Spleen (tissue), 11 donors: ENCODE measurements at regions not wholly inside any gene's neighbourhood (a gene's known extent, or its start where the extent isn't known, plus 50 kb on each side); places are given as distances from the start of the nearest gene placed in this dataset.

Experiments
- DNase-seq: peaks from one replicate; pipeline ENCODE4 v3.0.0-alpha.2; 2020
- H3K27ac ChIP-seq, 8 donors: fragments of 200-600 bp; sonication (generic) in 7 of 8; 1 replicate in 4 of 8; 2 replicates in 4 of 8; pipeline versions ENCODE4 v1.5.0 to v1.8.0; 2016 to 2021; ENCODE audit warnings: inconsistent platforms in 4 of 8, mild to moderate bottlenecking in 4 of 8, moderate library complexity in 1 of 8
- H3K27me3 ChIP-seq, 7 donors: fragments of 200-600 bp; sonication (generic) in 6 of 7; replicated peaks in 1 of 7; 1 replicate in 4 of 7; 2 replicates in 3 of 7; pipeline versions ENCODE4 v1.5.0 to v1.8.0; 2016 to 2021; ENCODE audit warnings: inconsistent platforms in 3 of 7, mild to moderate bottlenecking in 1 of 7
- H3K36me3 ChIP-seq, 6 donors: fragments of 200-600 bp; sonication (generic) in 5 of 6; 1 replicate in 4 of 6; 2 replicates in 2 of 6; pipeline versions ENCODE4 v1.5.0 to v1.8.0; 2016 to 2021; ENCODE audit warnings: inconsistent platforms in 2 of 6
- H3K4me1 ChIP-seq, 6 donors: fragments of 200-600 bp; sonication (generic) in 5 of 6; 1 replicate in 3 of 6; 2 replicates in 3 of 6; pipeline versions ENCODE4 v1.5.0 to v1.8.0; 2016 to 2021; ENCODE audit warnings: inconsistent platforms in 3 of 6
- H3K4me3 ChIP-seq, 8 donors: fragments of 200-600 bp; sonication (generic) in 7 of 8; 1 replicate in 4 of 8; 2 replicates in 4 of 8; pipeline versions ENCODE4 v1.5.0 to v1.8.0; 2016 to 2021; ENCODE audit warnings: inconsistent platforms in 4 of 8, mild to moderate bottlenecking in 4 of 8, moderate library complexity in 2 of 8
- H3K9me3 ChIP-seq, 8 donors: fragments of 200-600 bp; sonication (generic) in 7 of 8; 1 replicate in 4 of 8; 2 replicates in 4 of 8; pipeline versions ENCODE4 v1.5.0 to v1.8.0; 2016 to 2021; ENCODE audit warnings: inconsistent platforms in 4 of 8
- CTCF ChIP-seq, 11 experiments: fragments of 200-600 bp in 7 of 11; fragments of 450-650 bp in 4 of 11; sonication (generic) in 4 of 11; IDR thresholded peaks in 8 of 11; conservative IDR thresholded peaks in 3 of 11; 1 replicate in 7 of 11; 2 replicates in 4 of 11; pipeline versions ENCODE4 v1.4.0 to v1.8.0; 2016 to 2021; ENCODE audit warnings: antibody characterized with exemption in 11 of 11, inconsistent platforms in 4 of 11, mild to moderate bottlenecking in 1 of 11
- POLR2A ChIP-seq, 3 donors: fragments of 450-650 bp; IDR thresholded peaks; one replicate each; pipeline ENCODE4 v1.5.1; 2017; ENCODE audit warnings: antibody characterized with exemption in 3 of 3, mild to moderate bottlenecking in 1 of 3
- POLR2AphosphoS5 ChIP-seq, 3 donors: sonication (generic); formaldehyde crosslinking; IDR thresholded peaks; one replicate each; pipeline ENCODE4 v1.5.1; 2017; ENCODE audit warnings: antibody characterized with exemption in 3 of 3
- WGBS, 5 donors: extraction: QIAGEN DNeasy Blood & Tissue Kit in 3 of 5; methylation state at CpG; one replicate each; pipeline versions ENCODE4 v1.1.5 to v1.1.7; 2013 to 2018; 5-methylcytosine and 5-hydroxymethylcytosine counted together
- intact Hi-C: fragments of 100-400 bp; cut with DNase I; formaldehyde crosslinking; loops from one replicate; pipeline ENCODE4 v1.15.0; 2023; ENCODE audit warnings: low total_unique reads
- donor health status: healthy with polysubstance abuse.
- donor health status: DM: no; HTN: no; CAD: no; lungs with moderate emphysema.
- donor health status: DM: no; HTN: no; CAD: no.
- donor health status: Bipolar disorder and iron deficiency.
- donor health status: healthy.
- donor health status: DM: no; HTN: no; CAD: no.
- donor health status: DM: yes; HTN: yes; CAD: no.

GRCh38 chr16:26212599-26212998 lies 520.8 kb downstream of the HS3ST4 start:
- TF ChIP-seq POLR2A (IDR thresholded peaks at IDR 0.05) (no peak), POLR2AphosphoS5 (IDR thresholded peaks at IDR 0.05) (no peak)

GRCh38 chr16:26214581-26215174 lies 522.9 kb downstream of the HS3ST4 start:
- Histone ChIP-seq H3K9me3 (peaks cover 0 to 13% (median 3%) of the 10 kb centered on the region in 8 donors), H3K4me1 (no peaks in the 10 kb centered on the region), H3K4me3 (peak overlapping the region in 2 of 8 donors; percentile 5 to 6), H3K36me3 (no peaks in the 10 kb centered on the region), H3K27ac (no peak overlapping the region), H3K27me3 (peaks cover 0 to 20% (median 0%) of the 10 kb centered on the region in 7 donors)
- WGBS, 5 donors, result 38 to 52% (median 40%) methylated on average over 9 of the region's 9 CpGs
- no peak for TF ChIP-seq POLR2AphosphoS5 (IDR thresholded peaks at IDR 0.05)
- no peak for TF ChIP-seq CTCF (IDR thresholded peaks at IDR 0.05 in 8 of 11, conservative IDR thresholded peaks at IDR 0.05 in 3 of 11)
- no peak for TF ChIP-seq POLR2A (IDR thresholded peaks at IDR 0.05)
- intact Hi-C loops, result no loop called here
- no peak for DNase-seq

More at GRCh38 chr16:26212599-26212998, 520.8 kb downstream of the HS3ST4 start:
- intact Hi-C loops, result no loop called here
- H3K4me3 ChIP-seq, result no peak overlapping the region
- WGBS, 5 donors, result 69 to 83% (median 78%) methylated on average over 1 to 5 of the region's 5 CpGs
- H3K9me3 ChIP-seq, result peaks cover 0 to 19% (median 10%) of the 10 kb centered on the region in 8 donors
- peaks cover 0 to 12% (median 0%) of the 10 kb centered on the region in 7 donors for H3K27me3 ChIP-seq
- H3K4me1 ChIP-seq, result no peaks in the 10 kb centered on the region
- no peaks in the 10 kb centered on the region for H3K36me3 ChIP-seq
- DNase-seq, result no peak
- no peak overlapping the region for H3K27ac ChIP-seq

- DNase-seq, result no peak
- Histone ChIP-seq H3K36me3 (no peaks in the 10 kb centered on the region), H3K4me1 (no peaks in the 10 kb centered on the region), H3K27me3 (peaks cover 0 to 21% (median 0%) of the 10 kb centered on the region in 7 donors), H3K9me3 (no peaks in the 10 kb centered on the region), H3K27ac (no peak overlapping the region), H3K4me3 (no peak overlapping the region)
- intact Hi-C loops, result no loop called here
- TF ChIP-seq CTCF (IDR thresholded peaks at IDR 0.05 in 8 of 11, conservative IDR thresholded peaks at IDR 0.05 in 3 of 11) (no peak), POLR2AphosphoS5 (IDR thresholded peaks at IDR 0.05) (no peak)
These were observed 529.1 kb downstream of the HS3ST4 start for GRCh38 chr16:26220894-26221293.

GRCh38 chr16:26231647-26232046 lies 539.9 kb downstream of the HS3ST4 start:
- no peak overlapping the region for H3K27ac ChIP-seq
- WGBS, 5 donors, result 87 to 97% (median 93%) methylated on average over 2 of the region's 2 CpGs
- intact Hi-C loops, result no loop called here
- TF ChIP-seq POLR2AphosphoS5 (IDR thresholded peaks at IDR 0.05) (no peak), POLR2A (IDR thresholded peaks at IDR 0.05) (no peak), CTCF (IDR thresholded peaks at IDR 0.05 in 8 of 11, conservative IDR thresholded peaks at IDR 0.05 in 3 of 11) (no peak)
- H3K9me3 ChIP-seq, result no peaks in the 10 kb centered on the region
- no peaks in the 10 kb centered on the region for H3K27me3 ChIP-seq
- no peaks in the 10 kb centered on the region for H3K36me3 ChIP-seq
- DNase-seq, result no peak
- no peak overlapping the region for H3K4me3 ChIP-seq
- H3K4me1 ChIP-seq, result no peaks in the 10 kb centered on the region
